ENCODE measurements at regions not wholly inside any gene's neighbourhood (a gene's known extent, or its start where the extent isn't known, plus 50 kb on each side); places are given as distances from the start of the nearest gene placed in this dataset.
A peak's percentile ranks its signal among the peaks of the same experiment; 100 is the strongest.

GRCh38 chr5:155082401-155082800 is 68.8 kb downstream of the KIF4B start:
- dilution Hi-C loops (cut with HindIII; ENCODE audit: low sequenced_read_pairs, unreplicated experiment) = no loop called here
- H3K79me1 ChIP-seq (ENCODE audit: low read depth in 1 of 2, low read length in 2 of 2) = no peaks in the 10 kb centered on the region
- H2AFZ ChIP-seq (replicated peaks; ENCODE audit: low read length, poor library complexity) = peak overlapping the region; percentile 86
- peaks cover 3% of the 10 kb centered on the region; the same call in 1 of the 2 replicates for H3K9me3 ChIP-seq (ENCODE audit: control insufficient read depth, insufficient read depth, low read length)
- peak overlapping the region; percentile 60; the same call in 1 of the 2 replicates for H3K18ac ChIP-seq (ENCODE audit: low read depth, low read length)
- H3K9me1 ChIP-seq (ENCODE audit: insufficient read depth, low read length) = no peaks in the 10 kb centered on the region
- H4K5ac ChIP-seq (ENCODE audit: low read depth, low read length) = peak overlapping the region; percentile 6; the same call in 1 of the 2 replicates
- ChIA-PET CTCF (no interaction called here), POLR2A (ENCODE audit: unreplicated experiment) (no interaction called here)
- TF ChIP-seq FOS (IDR thresholded peaks at IDR 0.05; ENCODE audit: low read depth, low read length) = 0 out of 2 replicates have a peak, but pooled peaks have one; percentile 37
- TF ChIP-seq RFX5 (IDR thresholded peaks at IDR 0.05; ENCODE audit: low read depth, low read length) = no peak
- no TSS peak for BruUV-seq (replicated peaks)
- H2AK9ac ChIP-seq (replicated peaks; ENCODE audit: low read depth, low read length, poor library complexity) = no peak overlapping the region
- in situ Hi-C loops (cut with MboI; ENCODE audit: low sequenced_read_pairs) = no loop called here
- no peaks in the 10 kb centered on the region for H3K27me3 ChIP-seq (ENCODE audit: control insufficient read depth, insufficient read depth, low read length)
- peak overlapping the region; percentile 81 for H3K4ac ChIP-seq (ENCODE audit: low read depth, low read length)
- peak overlapping the region; percentile 90 for H2BK20ac ChIP-seq (ENCODE audit: low read depth, low read length)
- peak overlapping the region; percentile 91 for H2BK5ac ChIP-seq (ENCODE audit: low read depth, low read length, poor library complexity, severe bottlenecking)
- WGBS, 2 experiments (ENCODE audit: extremely low coverage in 2 of 2, insufficient read length in 1 of 2) = no CpG with 5 or more reads among the region's 4 CpGs
- intact Hi-C loops (cut with micrococcal nuclease) = no loop called here
- peak overlapping the region; percentile 38; the same call in 1 of the 2 replicates for H2AK5ac ChIP-seq (ENCODE audit: low read depth, low read length)
- ATAC-seq (ENCODE audit: low read depth) = peak; percentile 87
- H3K14ac ChIP-seq (replicated peaks; ENCODE audit: low read depth, low read length) = peak overlapping the region; percentile 89
- H4K20me1 ChIP-seq (ENCODE audit: insufficient read depth, low read length) = no peaks in the 10 kb centered on the region
- H3K4me3 ChIP-seq (ENCODE audit: insufficient read depth, low read depth, low read length) = no peak overlapping the region
- peak overlapping the region; percentile 91 for H4K91ac ChIP-seq (ENCODE audit: insufficient read depth, low read depth, low read length)
- no peak overlapping the region for H3K56ac ChIP-seq (ENCODE audit: extremely low read depth, insufficient read depth, low read length)
- peak; percentile 84 for DNase-seq
- peak overlapping the region; percentile 90; the same call in 2 of the 3 replicates for H2BK15ac ChIP-seq (ENCODE audit: low read depth, low read length)
- peak overlapping the region; percentile 68 to 91 for H4K8ac ChIP-seq (ENCODE audit: low read depth in 2 of 2, low read length in 2 of 2)
- peak overlapping the region; percentile 94 for H2BK120ac ChIP-seq (ENCODE audit: low read depth, low read length)
- peak overlapping the region; percentile 72; the same call in 1 of the 2 replicates for H3K23ac ChIP-seq (ENCODE audit: low read depth, low read length)
- no peak overlapping the region; the same call in 1 of the 2 replicates for H3K27ac ChIP-seq (ENCODE audit: insufficient read depth, low read length)
- H3K4me1 ChIP-seq (ENCODE audit: control insufficient read depth, insufficient read depth, low read length) = no peaks in the 10 kb centered on the region; the same call in 1 of the 2 replicates
- peak overlapping the region; percentile 16; the same call in 1 of the 2 replicates for H3K4me2 ChIP-seq (ENCODE audit: low read depth, low read length)
- H3K9ac ChIP-seq (ENCODE audit: low read depth, low read length) = no peak overlapping the region
- no peaks in the 10 kb centered on the region for H3K36me3 ChIP-seq (ENCODE audit: control insufficient read depth, insufficient read depth, low read length)
